ENCODE measurements at regions not wholly inside any gene's neighbourhood (a gene's known extent, or its start where the extent isn't known, plus 50 kb on each side); places are given as distances from the start of the nearest gene placed in this dataset.

DNA sequence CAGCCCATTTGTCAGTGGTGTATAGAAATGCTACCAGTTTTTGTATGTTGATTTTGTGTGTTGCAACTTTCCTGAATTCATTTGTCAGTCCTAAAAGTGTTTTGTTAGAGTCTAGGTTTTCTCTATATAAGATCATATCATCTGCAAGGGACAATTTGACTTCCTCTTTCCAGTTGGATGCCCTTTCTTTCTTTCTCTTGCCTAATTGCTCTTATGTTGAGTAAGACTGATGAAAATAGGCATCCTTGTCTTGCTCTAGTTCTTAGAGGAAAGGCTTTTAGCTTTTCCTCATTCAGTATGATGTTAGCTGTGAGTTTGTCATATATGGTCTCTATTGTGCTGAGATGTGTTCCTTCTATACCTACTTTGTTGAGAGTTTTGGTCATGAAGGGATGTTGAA is 161.7 kb upstream of the TPK1 start:
- Histone ChIP-seq H3K27ac (ENCODE audit: low read length) (no peak overlapping the region), H3K4me1 (ENCODE audit: control insufficient read depth, insufficient read depth, low read length) (no peaks in the 10 kb centered on the region), H3K36me3 (ENCODE audit: control insufficient read depth, insufficient read depth, low read length) (no peaks in the 10 kb centered on the region), H3K27me3 (ENCODE audit: control insufficient read depth, insufficient read depth, low read length) (no peaks in the 10 kb centered on the region), H3K4me3 (ENCODE audit: low read length) (no peak overlapping the region), H3K9me3 (ENCODE audit: control insufficient read depth, insufficient read depth, low read length) (peaks cover 17% of the 10 kb centered on the region)
- DNase-seq (no peak), ATAC-seq (no peak)
- H3K4me3 Mint-ChIP-seq = no peak overlapping the region
- intact Hi-C loops (cut with micrococcal nuclease) = no loop called here
- TF ChIP-seq, protein P1, sequence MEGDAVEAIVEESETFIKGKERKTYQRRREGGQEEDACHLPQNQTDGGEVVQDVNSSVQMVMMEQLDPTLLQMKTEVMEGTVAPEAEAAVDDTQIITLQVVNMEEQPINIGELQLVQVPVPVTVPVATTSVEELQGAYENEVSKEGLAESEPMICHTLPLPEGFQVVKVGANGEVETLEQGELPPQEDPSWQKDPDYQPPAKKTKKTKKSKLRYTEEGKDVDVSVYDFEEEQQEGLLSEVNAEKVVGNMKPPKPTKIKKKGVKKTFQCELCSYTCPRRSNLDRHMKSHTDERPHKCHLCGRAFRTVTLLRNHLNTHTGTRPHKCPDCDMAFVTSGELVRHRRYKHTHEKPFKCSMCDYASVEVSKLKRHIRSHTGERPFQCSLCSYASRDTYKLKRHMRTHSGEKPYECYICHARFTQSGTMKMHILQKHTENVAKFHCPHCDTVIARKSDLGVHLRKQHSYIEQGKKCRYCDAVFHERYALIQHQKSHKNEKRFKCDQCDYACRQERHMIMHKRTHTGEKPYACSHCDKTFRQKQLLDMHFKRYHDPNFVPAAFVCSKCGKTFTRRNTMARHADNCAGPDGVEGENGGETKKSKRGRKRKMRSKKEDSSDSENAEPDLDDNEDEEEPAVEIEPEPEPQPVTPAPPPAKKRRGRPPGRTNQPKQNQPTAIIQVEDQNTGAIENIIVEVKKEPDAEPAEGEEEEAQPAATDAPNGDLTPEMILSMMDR (IDR thresholded peaks at IDR 0.05) = no peak
- H3K27ac Mint-ChIP-seq = no peak overlapping the region
- H3K9me3 Mint-ChIP-seq = peaks cover 10 to 23% of the 10 kb centered on the region in 2 donors
- H3K36me3 Mint-ChIP-seq = peaks cover 12% of the 10 kb centered on the region
- no peaks in the 10 kb centered on the region for H3K27me3 Mint-ChIP-seq (ENCODE audit: low read depth in 2 of 2)
- H3K4me1 Mint-ChIP-seq = no peaks in the 10 kb centered on the region

- Mint-ChIP-seq H3K27me3 (ENCODE audit: low read depth in 2 of 2) (no peaks in the 10 kb centered on the region), H3K27ac (no peak overlapping the region), H3K36me3 (peaks cover 10% of the 10 kb centered on the region), H3K4me3 (no peak overlapping the region), H3K9me3 (peaks cover 6 to 23% of the 10 kb centered on the region in 2 donors), H3K4me1 (no peaks in the 10 kb centered on the region)
- no peaks in the 10 kb centered on the region for H3K27me3 ChIP-seq (ENCODE audit: control insufficient read depth, insufficient read depth, low read length)
- H3K4me3 ChIP-seq (ENCODE audit: low read length) = no peak overlapping the region
- H3K9me3 ChIP-seq (ENCODE audit: control insufficient read depth, insufficient read depth, low read length) = peaks cover 8% of the 10 kb centered on the region
- TF ChIP-seq, protein P1 (IDR thresholded peaks at IDR 0.05) = no peak
- H3K4me1 ChIP-seq (ENCODE audit: control insufficient read depth, insufficient read depth, low read length) = no peaks in the 10 kb centered on the region
- 100% methylated on average over 1 of the region's 2 CpGs for WGBS (ENCODE audit: insufficient coverage)
- H3K36me3 ChIP-seq (ENCODE audit: control insufficient read depth, insufficient read depth, low read length) = no peaks in the 10 kb centered on the region
- no peak overlapping the region for H3K27ac ChIP-seq (ENCODE audit: low read length)
- ATAC-seq (no peak), DNase-seq (no peak)
- intact Hi-C loops (cut with micrococcal nuclease) = no loop called here
Observed at GRCh38 chr7:144995495-144995894, 159.6 kb upstream of the TPK1 start.

GRCh38 chr7:144991041-144991440 is 155.2 kb upstream of the TPK1 start:
- H3K36me3 ChIP-seq (ENCODE audit: control insufficient read depth, insufficient read depth, low read length) = no peaks in the 10 kb centered on the region
- ATAC-seq (no peak), DNase-seq (no peak)
- intact Hi-C loops (cut with micrococcal nuclease) = no loop called here
- no peak overlapping the region for H3K4me3 ChIP-seq (ENCODE audit: low read length)
- no peaks in the 10 kb centered on the region for H3K9me3 ChIP-seq (ENCODE audit: control insufficient read depth, insufficient read depth, low read length)
- TF ChIP-seq, protein P1 (IDR thresholded peaks at IDR 0.05) = no peak
- no peaks in the 10 kb centered on the region for H3K4me1 ChIP-seq (ENCODE audit: control insufficient read depth, insufficient read depth, low read length)
- H3K4me1 Mint-ChIP-seq = no peaks in the 10 kb centered on the region
- H3K27me3 ChIP-seq (ENCODE audit: control insufficient read depth, insufficient read depth, low read length) = no peaks in the 10 kb centered on the region
- H3K4me3 Mint-ChIP-seq = no peak overlapping the region
- peaks cover 2 to 9% of the 10 kb centered on the region in 2 donors for H3K9me3 Mint-ChIP-seq
- no peak overlapping the region for H3K27ac ChIP-seq (ENCODE audit: low read length)
- H3K27ac Mint-ChIP-seq = no peak overlapping the region
- H3K36me3 Mint-ChIP-seq = no peaks in the 10 kb centered on the region
- WGBS (ENCODE audit: insufficient coverage) = 69% methylated on average over 2 of the region's 2 CpGs
- H3K27me3 Mint-ChIP-seq (ENCODE audit: low read depth in 2 of 2) = no peaks in the 10 kb centered on the region

- intact Hi-C loops (cut with micrococcal nuclease) = no loop called here
- WGBS (ENCODE audit: insufficient coverage) = no CpG with 5 or more reads among the region's 1 CpG
- Mint-ChIP-seq H3K27me3 (ENCODE audit: low read depth in 2 of 2) (no peaks in the 10 kb centered on the region), H3K9me3 (no peaks in the 10 kb centered on the region), H3K36me3 (no peaks in the 10 kb centered on the region), H3K27ac (no peak overlapping the region), H3K4me3 (no peak overlapping the region), H3K4me1 (no peaks in the 10 kb centered on the region)
- Histone ChIP-seq H3K36me3 (ENCODE audit: control insufficient read depth, insufficient read depth, low read length) (no peaks in the 10 kb centered on the region), H3K27me3 (ENCODE audit: control insufficient read depth, insufficient read depth, low read length) (no peaks in the 10 kb centered on the region), H3K27ac (ENCODE audit: low read length) (no peak overlapping the region), H3K9me3 (ENCODE audit: control insufficient read depth, insufficient read depth, low read length) (no peaks in the 10 kb centered on the region), H3K4me1 (ENCODE audit: control insufficient read depth, insufficient read depth, low read length) (no peaks in the 10 kb centered on the region), H3K4me3 (ENCODE audit: low read length) (no peak overlapping the region)
- ATAC-seq (no peak), DNase-seq (no peak)
- TF ChIP-seq, protein P1 (IDR thresholded peaks at IDR 0.05) = no peak
Observed at GRCh38 chr7:144987686-144988085, 151.8 kb upstream of the TPK1 start.
